GM18873 (cell line): ENCODE measurements at regions not wholly inside any gene's neighbourhood (a gene's known extent, or its start where the extent isn't known, plus 50 kb on each side); places are given as distances from the start of the nearest gene placed in this dataset.

Experiments used
- ATAC-seq: cut with Tn5 transposase; IDR thresholded peaks from one replicate; pipeline ENCODE4 v1.9.1; 2021; ENCODE audit warnings: mild to moderate bottlenecking, moderate library complexity, moderate number of reproducible peaks; ENCODE audit not compliant: unreplicated experiment, low FRiP score

- no peak for ATAC-seq
Measured at GRCh38 chr18:47422524-47422923, 171.1 kb upstream of the SKOR2 start.

GRCh38 chr18:47420130-47420529, 168.7 kb upstream of the SKOR2 start:
- no peak for ATAC-seq

GRCh38 chr18:47418746-47419145, 167.3 kb upstream of the SKOR2 start:
- no peak for ATAC-seq

GRCh38 chr18:47417807-47418206, 166.3 kb upstream of the SKOR2 start:
- no peak for ATAC-seq

- ATAC-seq: no peak
Measured at GRCh38 chr18:47415881-47416280, 164.4 kb upstream of the SKOR2 start.

- no peak for ATAC-seq
Measured at GRCh38 chr18:47413327-47413726, 161.9 kb upstream of the SKOR2 start.

GRCh38 chr18:47412924-47413323, 161.5 kb upstream of the SKOR2 start:
- no peak for ATAC-seq

GRCh38 chr18:47411159-47411558, 159.7 kb upstream of the SKOR2 start:
- ATAC-seq: no peak

GRCh38 chr18:47410139-47410538, 158.7 kb upstream of the SKOR2 start:
- ATAC-seq: no peak

GRCh38 chr18:47409519-47409918, 158.1 kb upstream of the SKOR2 start:
- no peak for ATAC-seq

- no peak for ATAC-seq
Measured at GRCh38 chr18:47407736-47408135, 156.3 kb upstream of the SKOR2 start.

- ATAC-seq: no peak
Measured at GRCh38 chr18:47404845-47405244, 153.4 kb upstream of the SKOR2 start.

GRCh38 chr18:47403949-47404348, 152.5 kb upstream of the SKOR2 start:
- no peak for ATAC-seq

GRCh38 chr18:47403317-47403716, 151.9 kb upstream of the SKOR2 start:
- ATAC-seq: no peak

- no peak for ATAC-seq
Measured at GRCh38 chr18:47399475-47399874, 148.0 kb upstream of the SKOR2 start.

- ATAC-seq: no peak
Measured at GRCh38 chr18:47397671-47398319, 146.3 kb upstream of the SKOR2 start.

GRCh38 chr18:47391665-47392064, 140.2 kb upstream of the SKOR2 start:
- no peak for ATAC-seq

GRCh38 chr18:47390410-47391024, 139.1 kb upstream of the SKOR2 start:
- no peak for ATAC-seq

- ATAC-seq: no peak
Measured at GRCh38 chr18:47389210-47389609, 137.8 kb upstream of the SKOR2 start.

GRCh38 chr18:47387864-47388263, 136.4 kb upstream of the SKOR2 start:
- no peak for ATAC-seq

GRCh38 chr18:47383729-47384128, 132.3 kb upstream of the SKOR2 start:
- no peak for ATAC-seq

- no peak for ATAC-seq
Measured at GRCh38 chr18:47381975-47382570, 130.6 kb upstream of the SKOR2 start.
